ENCODE measurements at regions not wholly inside any gene's neighbourhood (a gene's known extent, or its start where the extent isn't known, plus 50 kb on each side); places are given as distances from the start of the nearest gene placed in this dataset.
"Not testable (repeated sequence)": the region's sequence is repeated elsewhere in the genome, so short reads cannot be mapped to it uniquely, and the experiment has no call there.

GRCh38 chr10:28993861-28994260 lies 295.0 kb upstream of the LYZL1 start:
- TF ChIP-seq ETS1 (IDR thresholded peaks at IDR 0.05) (no peak), REST (IDR thresholded peaks at IDR 0.05; ENCODE audit: unreplicated experiment) (no peak), POLR2AphosphoS5 (IDR thresholded peaks at IDR 0.05; ENCODE audit: low read depth) (no peak), CREB1 (CRISPR knock-in tag; IDR thresholded peaks at IDR 0.05; ENCODE audit: low read depth) (no peak), NANOG (IDR thresholded peaks at IDR 0.05; ENCODE audit: borderline replicate concordance) (no peak), JUNB (IDR thresholded peaks at IDR 0.05; ENCODE audit: unreplicated experiment) (no peak), EZH2phosphoT487 (IDR thresholded peaks at IDR 0.05; ENCODE audit: unreplicated experiment) (no peak), ZNF462 (CRISPR knock-in tag; IDR thresholded peaks at IDR 0.05) (no peak), CTCF (conservative IDR thresholded peaks at IDR 0.05; ENCODE audit: low read depth in 2 of 2) (no peak), ZNF331 (CRISPR knock-in tag; IDR thresholded peaks at IDR 0.05; ENCODE audit: low read depth) (no peak), EZH2 (IDR thresholded peaks at IDR 0.05; ENCODE audit: low read depth, unreplicated experiment) (no peak)
- no peak for DNase-seq (ENCODE audit: low spot score)
- ATAC-seq = no peak
- H3K36me3 Mint-ChIP-seq (ENCODE audit: low read depth) = no peaks in the 10 kb centered on the region
- H3K4me3 ChIP-seq = no peak overlapping the region
- no peaks in the 10 kb centered on the region for H4K20me1 ChIP-seq (replicated peaks; ENCODE audit: insufficient read depth)
- no peaks in the 10 kb centered on the region for H3K27me3 ChIP-seq (ENCODE audit: insufficient read depth)
- no peaks in the 10 kb centered on the region for H3K79me2 ChIP-seq (replicated peaks; ENCODE audit: insufficient read depth)
- H3K4me3 Mint-ChIP-seq = no peak overlapping the region
- H3K36me3 ChIP-seq (ENCODE audit: insufficient read depth) = no peaks in the 10 kb centered on the region
- no peaks in the 10 kb centered on the region for H3K9me3 Mint-ChIP-seq
- no peak overlapping the region for H3K4me2 ChIP-seq
- no peaks in the 10 kb centered on the region for H3F3A ChIP-seq (replicated peaks; ENCODE audit: low read depth)
- H3K27ac Mint-ChIP-seq = no peak overlapping the region
- H2AFZ ChIP-seq = no peak overlapping the region
- H3K4me1 Mint-ChIP-seq = peaks cover 2% of the 10 kb centered on the region; the same call in 2 of the 3 replicates
- H3K27me3 Mint-ChIP-seq (ENCODE audit: insufficient read depth, low read depth, poor library complexity) = peaks cover 2% of the 10 kb centered on the region
- no peaks in the 10 kb centered on the region for H3K4me1 ChIP-seq (ENCODE audit: insufficient read depth)
- H3K27ac ChIP-seq (ENCODE audit: low read depth) = no peak overlapping the region
- no peaks in the 10 kb centered on the region for H3K9me2 ChIP-seq (ENCODE audit: insufficient read depth)

- H2AFZ ChIP-seq; H3K36me3 Mint-ChIP-seq (ENCODE audit: low read depth); H3K79me2 ChIP-seq (replicated peaks; ENCODE audit: insufficient read depth); H3K4me3 Mint-ChIP-seq; H3K9me2 ChIP-seq (ENCODE audit: insufficient read depth); H3K27me3 ChIP-seq (ENCODE audit: insufficient read depth); ATAC-seq; H3K36me3 ChIP-seq (ENCODE audit: insufficient read depth); H3K4me1 ChIP-seq (ENCODE audit: insufficient read depth); H3K4me3 ChIP-seq; H4K20me1 ChIP-seq (replicated peaks; ENCODE audit: insufficient read depth); H3K9me3 Mint-ChIP-seq; H3K27me3 Mint-ChIP-seq (ENCODE audit: insufficient read depth, low read depth, poor library complexity); H3K4me1 Mint-ChIP-seq; H3K27ac ChIP-seq (ENCODE audit: low read depth); DNase-seq (ENCODE audit: low spot score); H3K27ac Mint-ChIP-seq; H3F3A ChIP-seq (replicated peaks; ENCODE audit: low read depth); H3K4me2 ChIP-seq: not testable (repeated sequence)
These were observed 294.1 kb upstream of the LYZL1 start for GRCh38 chr10:28994802-28995201.

All from GM23338 (cell line).